Mesendoderm (in vitro differentiated cells): ENCODE measurements at regions not wholly inside any gene's neighbourhood (a gene's known extent, or its start where the extent isn't known, plus 50 kb on each side); places are given as distances from the start of the nearest gene placed in this dataset.

Experiments
- DNase-seq: peaks from one replicate; pipeline ENCODE4 v3.0.0; 2013
- H2AK5ac ChIP-seq: 2 replicates; pipeline ENCODE4 v1.6.1; 2013; ENCODE audit warnings: low read length, inconsistent platforms
- H2BK120ac ChIP-seq: 2 replicates; pipeline ENCODE4 v1.6.1; 2013; ENCODE audit warnings: low read depth, mild to moderate bottlenecking, low read length, moderate library complexity, mixed read lengths
- H2BK15ac ChIP-seq: replicated peaks from 2 replicates; pipeline ENCODE4 v1.6.1; 2013; ENCODE audit warnings: low read depth, mild to moderate bottlenecking, moderate library complexity
- H2BK5ac ChIP-seq: 2 replicates; pipeline ENCODE4 v1.6.1; 2013; ENCODE audit warnings: low read length, inconsistent platforms
- H3K18ac ChIP-seq: 2 replicates; pipeline ENCODE4 v1.6.1; 2013; ENCODE audit warnings: mild to moderate bottlenecking, low read length, mixed read lengths
- H3K23ac ChIP-seq: one replicate; pipeline ENCODE4 v1.6.1; 2013; ENCODE audit warnings: low read length
- H3K27ac ChIP-seq: 2 replicates; pipeline ENCODE4 v1.5.1; 2013; ENCODE audit warnings: low read depth, mild to moderate bottlenecking, inconsistent platforms, low read length, moderate library complexity
- H3K27me3 ChIP-seq: 2 replicates; pipeline ENCODE4 v1.6.1; 2013; ENCODE audit warnings: low read length, control low read depth, mild to moderate bottlenecking, inconsistent platforms; ENCODE audit not compliant: insufficient read depth, poor library complexity
- H3K36me3 ChIP-seq: 2 replicates; pipeline ENCODE4 v1.6.1; 2013; ENCODE audit warnings: low read length, inconsistent platforms; ENCODE audit not compliant: control insufficient read depth, insufficient read depth
- H3K4ac ChIP-seq: one replicate; pipeline ENCODE4 v1.6.1; 2013; ENCODE audit warnings: low read depth, mild to moderate bottlenecking, low read length, moderate library complexity
- H3K4me1 ChIP-seq: 2 replicates; pipeline ENCODE4 v1.6.1; 2013; ENCODE audit warnings: low read depth, low read length, inconsistent platforms; ENCODE audit not compliant: control insufficient read depth
- H3K4me2 ChIP-seq: 2 replicates; pipeline ENCODE4 v1.6.1; 2013; ENCODE audit warnings: low read length
- H3K4me3 ChIP-seq: 2 replicates; pipeline ENCODE4 v1.5.1; 2013; ENCODE audit warnings: mild to moderate bottlenecking, low read length
- H3K56ac ChIP-seq: one replicate; pipeline ENCODE4 v1.6.1; 2013; ENCODE audit warnings: low read length
- H3K79me1 ChIP-seq: 2 replicates; pipeline ENCODE4 v1.6.1; 2013; ENCODE audit warnings: low read length, inconsistent platforms
- H3K79me2 ChIP-seq: 2 replicates; pipeline ENCODE4 v1.6.1; 2013; ENCODE audit warnings: mild to moderate bottlenecking, low read length; ENCODE audit not compliant: control insufficient read depth, insufficient read depth
- H3K9ac ChIP-seq: 2 replicates; pipeline ENCODE4 v1.6.1; 2013; ENCODE audit warnings: low read length, inconsistent platforms
- H4K5ac ChIP-seq: one replicate; pipeline ENCODE4 v1.6.1; 2013; ENCODE audit warnings: low read length
- H4K8ac ChIP-seq: one replicate; pipeline ENCODE4 v1.6.1; 2013; ENCODE audit warnings: low read depth, mild to moderate bottlenecking, control low read depth, low read length, moderate library complexity
- WGBS: extraction: QIAGEN DNeasy Blood & Tissue Kit; methylation state at CpG from one replicate; pipeline ENCODE4 v1.1.7; 2013; ENCODE audit warnings: low lambda C conversion rate, missing lambda C conversion rate; ENCODE audit not compliant: insufficient coverage; ENCODE audit errors: extremely low coverage; 5-methylcytosine and 5-hydroxymethylcytosine counted together

GRCh38 chr10:108982159-108982558 lies 941.2 kb downstream of the XPNPEP1 start:
- Histone ChIP-seq H3K18ac (no peak overlapping the region), H3K4ac (no peak overlapping the region), H3K4me2 (no peak overlapping the region), H3K9ac (no peak overlapping the region), H3K36me3 (no peaks in the 10 kb centered on the region), H2BK5ac (no peak overlapping the region), H3K27me3 (no peaks in the 10 kb centered on the region), H3K79me2 (no peaks in the 10 kb centered on the region), H3K56ac (no peak overlapping the region), H3K23ac (no peak overlapping the region), H4K5ac (no peak overlapping the region), H4K8ac (no peak overlapping the region), H2BK120ac (no peak overlapping the region), H2AK5ac (no peak overlapping the region), H3K4me3 (no peak overlapping the region), H3K4me1 (no peaks in the 10 kb centered on the region), H3K27ac (no peak overlapping the region), H2BK15ac (no peak overlapping the region), H3K79me1 (no peaks in the 10 kb centered on the region)
- peak; percentile 3 for DNase-seq
- WGBS, result no CpG with 5 or more reads among the region's 2 CpGs

GRCh38 chr10:108980869-108981268 lies 942.4 kb downstream of the XPNPEP1 start:
- H3K4ac ChIP-seq, result no peak overlapping the region
- H4K8ac ChIP-seq, result no peak overlapping the region
- no peaks in the 10 kb centered on the region for H3K79me1 ChIP-seq
- no peak overlapping the region for H3K4me2 ChIP-seq
- no peak overlapping the region for H3K23ac ChIP-seq
- H3K27me3 ChIP-seq, result no peaks in the 10 kb centered on the region
- no peaks in the 10 kb centered on the region for H3K36me3 ChIP-seq
- no peak overlapping the region for H3K9ac ChIP-seq
- DNase-seq, result no peak
- no peak overlapping the region for H2BK15ac ChIP-seq
- H3K27ac ChIP-seq, result no peak overlapping the region
- H2BK5ac ChIP-seq, result no peak overlapping the region
- H3K18ac ChIP-seq, result no peak overlapping the region
- no peak overlapping the region for H3K4me3 ChIP-seq
- H3K79me2 ChIP-seq, result no peaks in the 10 kb centered on the region
- no peaks in the 10 kb centered on the region for H3K4me1 ChIP-seq
- H2AK5ac ChIP-seq, result no peak overlapping the region
- no peak overlapping the region for H4K5ac ChIP-seq
- no peak overlapping the region for H2BK120ac ChIP-seq
- no peak overlapping the region for H3K56ac ChIP-seq

GRCh38 chr10:108975459-108976058 lies 947.8 kb downstream of the XPNPEP1 start:
- no peak for DNase-seq
- H3K4me1 ChIP-seq, result no peaks in the 10 kb centered on the region
- no peak overlapping the region for H3K56ac ChIP-seq
- no peak overlapping the region for H3K9ac ChIP-seq
- no peak overlapping the region for H4K5ac ChIP-seq
- no peaks in the 10 kb centered on the region for H3K79me2 ChIP-seq
- H3K36me3 ChIP-seq, result no peaks in the 10 kb centered on the region
- WGBS, result no CpG with 5 or more reads among the region's 3 CpGs
- no peak overlapping the region for H3K18ac ChIP-seq
- no peak overlapping the region for H2BK15ac ChIP-seq
- H2BK120ac ChIP-seq, result no peak overlapping the region
- no peak overlapping the region for H3K4ac ChIP-seq
- H2BK5ac ChIP-seq, result no peak overlapping the region
- no peak overlapping the region for H2AK5ac ChIP-seq
- H3K27me3 ChIP-seq, result no peaks in the 10 kb centered on the region
- H4K8ac ChIP-seq, result no peak overlapping the region
- H3K23ac ChIP-seq, result no peak overlapping the region
- H3K4me3 ChIP-seq, result no peak overlapping the region
- no peak overlapping the region for H3K4me2 ChIP-seq
- no peak overlapping the region for H3K27ac ChIP-seq
- H3K79me1 ChIP-seq, result no peaks in the 10 kb centered on the region

- WGBS, result no CpG with 5 or more reads among the region's 1 CpG
- no peak overlapping the region for H3K27ac ChIP-seq
- H2BK120ac ChIP-seq, result no peak overlapping the region
- no peak overlapping the region for H2BK15ac ChIP-seq
- H3K4me2 ChIP-seq, result no peak overlapping the region
- H4K8ac ChIP-seq, result no peak overlapping the region
- H3K18ac ChIP-seq, result no peak overlapping the region
- no peak overlapping the region for H2AK5ac ChIP-seq
- H4K5ac ChIP-seq, result no peak overlapping the region
- H3K4me1 ChIP-seq, result no peaks in the 10 kb centered on the region
- no peak overlapping the region for H2BK5ac ChIP-seq
- DNase-seq, result peak; percentile 75
- no peak overlapping the region for H3K23ac ChIP-seq
- no peaks in the 10 kb centered on the region for H3K79me2 ChIP-seq
- H3K36me3 ChIP-seq, result no peaks in the 10 kb centered on the region
- H3K56ac ChIP-seq, result no peak overlapping the region
- no peaks in the 10 kb centered on the region for H3K79me1 ChIP-seq
- H3K4ac ChIP-seq, result no peak overlapping the region
- H3K4me3 ChIP-seq, result no peak overlapping the region
- no peak overlapping the region for H3K9ac ChIP-seq
- H3K27me3 ChIP-seq, result no peaks in the 10 kb centered on the region
Observed at GRCh38 chr10:108970016-108970415, 953.3 kb downstream of the XPNPEP1 start.

GRCh38 chr10:108966411-108966810 lies 956.9 kb downstream of the XPNPEP1 start:
- Histone ChIP-seq H2BK120ac (no peak overlapping the region), H2AK5ac (no peak overlapping the region), H3K9ac (no peak overlapping the region), H3K27ac (no peak overlapping the region), H3K4me1 (no peaks in the 10 kb centered on the region), H3K23ac (no peak overlapping the region), H3K18ac (no peak overlapping the region), H4K8ac (no peak overlapping the region), H3K79me2 (no peaks in the 10 kb centered on the region), H4K5ac (no peak overlapping the region), H2BK5ac (no peak overlapping the region), H2BK15ac (no peak overlapping the region), H3K4me3 (no peak overlapping the region), H3K4ac (no peak overlapping the region), H3K56ac (no peak overlapping the region), H3K27me3 (no peaks in the 10 kb centered on the region), H3K4me2 (no peak overlapping the region), H3K79me1 (no peaks in the 10 kb centered on the region), H3K36me3 (no peaks in the 10 kb centered on the region)
- no CpG with 5 or more reads among the region's 1 CpG for WGBS
- no peak for DNase-seq

GRCh38 chr10:108966005-108966404 lies 957.3 kb downstream of the XPNPEP1 start:
- H3K4me1 ChIP-seq, result no peaks in the 10 kb centered on the region
- no peaks in the 10 kb centered on the region for H3K79me1 ChIP-seq
- H2BK120ac ChIP-seq, result no peak overlapping the region
- no peak overlapping the region for H3K56ac ChIP-seq
- H3K79me2 ChIP-seq, result no peaks in the 10 kb centered on the region
- H3K36me3 ChIP-seq, result no peaks in the 10 kb centered on the region
- no peak overlapping the region for H3K4ac ChIP-seq
- no peak overlapping the region for H4K8ac ChIP-seq
- H3K27ac ChIP-seq, result no peak overlapping the region
- H3K23ac ChIP-seq, result no peak overlapping the region
- H3K27me3 ChIP-seq, result no peaks in the 10 kb centered on the region
- no peak overlapping the region for H3K4me3 ChIP-seq
- no peak overlapping the region for H2BK15ac ChIP-seq
- H3K4me2 ChIP-seq, result no peak overlapping the region
- no peak overlapping the region for H4K5ac ChIP-seq
- no peak overlapping the region for H3K18ac ChIP-seq
- H2BK5ac ChIP-seq, result no peak overlapping the region
- no peak for DNase-seq
- H3K9ac ChIP-seq, result no peak overlapping the region
- no peak overlapping the region for H2AK5ac ChIP-seq
